Uterus (tissue), 3 donors: ENCODE measurements at regions not wholly inside any gene's neighbourhood (a gene's known extent, or its start where the extent isn't known, plus 50 kb on each side); places are given as distances from the start of the nearest gene placed in this dataset.

ENCODE experiments used
- DNase-seq, 2 donors: peaks; one replicate each; pipeline ENCODE4 v3.0.0-alpha.2; 2019 to 2020
- H3K27ac ChIP-seq, 2 donors: fragments of 200-600 bp; sonication (generic); 1 replicate in 1 of 2; 2 replicates in 1 of 2; pipeline ENCODE4 v1.5.1; 2016 to 2018
- H3K27me3 ChIP-seq, 2 donors: fragments of 200-600 bp; sonication (generic); one replicate each; pipeline ENCODE4 v1.5.1; 2018 to 2019; ENCODE audit warnings: control low read depth in 1 of 2
- H3K36me3 ChIP-seq, 2 donors: fragments of 200-600 bp; sonication (generic); one replicate each; pipeline ENCODE4 v1.5.1; 2019; ENCODE audit warnings: control low read depth in 1 of 2
- H3K4me1 ChIP-seq, 2 donors: fragments of 200-600 bp; sonication (generic); one replicate each; pipeline ENCODE4 v1.5.1; 2018 to 2019; ENCODE audit warnings: control low read depth in 1 of 2
- H3K4me3 ChIP-seq, 2 donors: fragments of 200-600 bp; sonication (generic); 1 replicate in 1 of 2; 2 replicates in 1 of 2; pipeline ENCODE4 v1.5.1; 2018 to 2019; ENCODE audit warnings: mild to moderate bottlenecking in 1 of 2
- H3K9me3 ChIP-seq, 2 donors: fragments of 200-600 bp; sonication (generic); one replicate each; pipeline ENCODE4 v1.5.1; 2019; ENCODE audit warnings: control low read depth in 1 of 2
- POLR2A ChIP-seq, 2 donors: fragments of 450-650 bp; IDR thresholded peaks; one replicate each; pipeline ENCODE4 v1.6.1; 2016; ENCODE audit warnings: antibody characterized with exemption in 2 of 2, mild to moderate bottlenecking in 1 of 2, moderate library complexity in 1 of 2
- intact Hi-C: fragments of 100-400 bp; cut with DNase I; formaldehyde crosslinking; loops from one replicate; pipeline ENCODE4 v1.15.1; 2023; ENCODE audit warnings: low total_unique reads
- TF ChIP-seq, protein P1 (sequence below), 4 experiments: fragments of 200-600 bp in 2 of 4; fragments of 450-650 bp in 2 of 4; sonication (generic) in 2 of 4; IDR thresholded peaks; one replicate each; pipeline ENCODE4 v1.5.1; 2016 to 2019; ENCODE audit warnings: antibody characterized with exemption in 4 of 4, mild to moderate bottlenecking in 2 of 4, moderate library complexity in 1 of 4
- donor health status: DM: yes; HTN: yes; CAD: no.

DNA sequence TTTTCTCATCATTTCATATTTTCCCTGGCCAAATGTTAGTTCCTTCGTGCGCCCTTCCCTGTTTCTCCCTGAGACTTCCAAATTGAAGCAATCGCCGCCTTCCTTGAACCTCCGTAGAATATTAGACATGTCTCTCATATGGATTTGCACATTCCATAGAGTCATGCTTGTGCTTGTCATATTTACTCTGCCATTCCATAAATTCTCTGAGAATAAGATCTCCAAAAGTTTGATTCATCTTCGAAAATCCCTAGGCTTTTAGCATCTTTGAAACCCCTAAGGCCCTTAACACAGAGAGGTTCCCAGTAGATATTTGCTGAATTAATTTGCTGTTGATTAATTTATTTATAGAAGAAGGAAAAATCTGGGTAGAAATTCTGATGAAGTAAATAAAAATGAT, 202.2 kb upstream of the PIK3C3 start:
- Histone ChIP-seq H3K27ac (no peak overlapping the region), H3K9me3 (no peaks in the 10 kb centered on the region), H3K4me1 (no peaks in the 10 kb centered on the region), H3K27me3 (no peaks in the 10 kb centered on the region), H3K4me3 (no peak overlapping the region), H3K36me3 (no peaks in the 10 kb centered on the region)
- TF ChIP-seq POLR2A (IDR thresholded peaks at IDR 0.05), result no peak
- TF ChIP-seq, protein P1, sequence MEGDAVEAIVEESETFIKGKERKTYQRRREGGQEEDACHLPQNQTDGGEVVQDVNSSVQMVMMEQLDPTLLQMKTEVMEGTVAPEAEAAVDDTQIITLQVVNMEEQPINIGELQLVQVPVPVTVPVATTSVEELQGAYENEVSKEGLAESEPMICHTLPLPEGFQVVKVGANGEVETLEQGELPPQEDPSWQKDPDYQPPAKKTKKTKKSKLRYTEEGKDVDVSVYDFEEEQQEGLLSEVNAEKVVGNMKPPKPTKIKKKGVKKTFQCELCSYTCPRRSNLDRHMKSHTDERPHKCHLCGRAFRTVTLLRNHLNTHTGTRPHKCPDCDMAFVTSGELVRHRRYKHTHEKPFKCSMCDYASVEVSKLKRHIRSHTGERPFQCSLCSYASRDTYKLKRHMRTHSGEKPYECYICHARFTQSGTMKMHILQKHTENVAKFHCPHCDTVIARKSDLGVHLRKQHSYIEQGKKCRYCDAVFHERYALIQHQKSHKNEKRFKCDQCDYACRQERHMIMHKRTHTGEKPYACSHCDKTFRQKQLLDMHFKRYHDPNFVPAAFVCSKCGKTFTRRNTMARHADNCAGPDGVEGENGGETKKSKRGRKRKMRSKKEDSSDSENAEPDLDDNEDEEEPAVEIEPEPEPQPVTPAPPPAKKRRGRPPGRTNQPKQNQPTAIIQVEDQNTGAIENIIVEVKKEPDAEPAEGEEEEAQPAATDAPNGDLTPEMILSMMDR (IDR thresholded peaks at IDR 0.05), result no peak
- intact Hi-C loops, result no loop called here
- no peak for DNase-seq

- Histone ChIP-seq H3K4me3 (no peak overlapping the region), H3K27me3 (no peaks in the 10 kb centered on the region), H3K36me3 (no peaks in the 10 kb centered on the region), H3K4me1 (no peaks in the 10 kb centered on the region), H3K27ac (no peak overlapping the region), H3K9me3 (no peaks in the 10 kb centered on the region)
- intact Hi-C loops, result no loop called here
- TF ChIP-seq, protein P1 (IDR thresholded peaks at IDR 0.05), result no peak
- TF ChIP-seq POLR2A (IDR thresholded peaks at IDR 0.05), result no peak
- no peak for DNase-seq
These were observed 203.4 kb upstream of the PIK3C3 start for GRCh38 chr18:41751652-41752051.

GRCh38 chr18:41751161-41751560, 203.9 kb upstream of the PIK3C3 start:
- Histone ChIP-seq H3K4me1 (no peaks in the 10 kb centered on the region), H3K9me3 (no peaks in the 10 kb centered on the region), H3K36me3 (no peaks in the 10 kb centered on the region), H3K4me3 (no peak overlapping the region), H3K27ac (no peak overlapping the region), H3K27me3 (no peaks in the 10 kb centered on the region)
- no peak for DNase-seq
- TF ChIP-seq, protein P1 (IDR thresholded peaks at IDR 0.05), result no peak
- TF ChIP-seq POLR2A (IDR thresholded peaks at IDR 0.05), result no peak
- intact Hi-C loops, result no loop called here

DNA sequence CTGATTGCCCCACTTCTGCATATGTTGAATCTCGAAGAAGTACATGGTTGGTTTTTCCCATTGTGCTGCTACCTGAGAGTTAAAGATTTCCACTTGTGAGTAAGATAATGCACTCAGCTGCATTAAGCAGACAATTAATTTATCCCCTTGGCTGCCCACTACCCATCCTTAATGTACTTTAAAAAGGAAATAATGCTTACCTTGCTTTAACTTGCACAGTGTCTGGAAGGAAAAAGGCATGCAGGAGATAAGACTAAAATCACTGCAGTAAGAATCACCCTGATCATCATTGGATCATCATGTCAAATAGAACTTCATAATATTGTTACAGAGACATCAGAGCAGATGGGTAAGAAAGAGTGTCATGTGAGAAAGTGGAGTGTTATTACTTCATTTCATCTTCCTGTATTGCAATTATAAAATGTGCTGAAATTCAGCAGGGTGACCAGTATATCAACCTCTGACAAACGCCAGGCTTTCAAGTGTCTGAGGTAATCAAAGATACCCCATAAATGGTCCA, 207.3 kb upstream of the PIK3C3 start:
- no peaks in the 10 kb centered on the region for H3K9me3 ChIP-seq
- TF ChIP-seq, protein P1 (IDR thresholded peaks at IDR 0.05), result no peak
- no peak for TF ChIP-seq POLR2A (IDR thresholded peaks at IDR 0.05)
- H3K4me3 ChIP-seq, result no peak overlapping the region
- no peaks in the 10 kb centered on the region for H3K27me3 ChIP-seq
- no peak overlapping the region for H3K27ac ChIP-seq
- no peaks in the 10 kb centered on the region for H3K36me3 ChIP-seq
- intact Hi-C loops, result no loop called here
- no peak for DNase-seq
- H3K4me1 ChIP-seq, result no peaks in the 10 kb centered on the region

DNA sequence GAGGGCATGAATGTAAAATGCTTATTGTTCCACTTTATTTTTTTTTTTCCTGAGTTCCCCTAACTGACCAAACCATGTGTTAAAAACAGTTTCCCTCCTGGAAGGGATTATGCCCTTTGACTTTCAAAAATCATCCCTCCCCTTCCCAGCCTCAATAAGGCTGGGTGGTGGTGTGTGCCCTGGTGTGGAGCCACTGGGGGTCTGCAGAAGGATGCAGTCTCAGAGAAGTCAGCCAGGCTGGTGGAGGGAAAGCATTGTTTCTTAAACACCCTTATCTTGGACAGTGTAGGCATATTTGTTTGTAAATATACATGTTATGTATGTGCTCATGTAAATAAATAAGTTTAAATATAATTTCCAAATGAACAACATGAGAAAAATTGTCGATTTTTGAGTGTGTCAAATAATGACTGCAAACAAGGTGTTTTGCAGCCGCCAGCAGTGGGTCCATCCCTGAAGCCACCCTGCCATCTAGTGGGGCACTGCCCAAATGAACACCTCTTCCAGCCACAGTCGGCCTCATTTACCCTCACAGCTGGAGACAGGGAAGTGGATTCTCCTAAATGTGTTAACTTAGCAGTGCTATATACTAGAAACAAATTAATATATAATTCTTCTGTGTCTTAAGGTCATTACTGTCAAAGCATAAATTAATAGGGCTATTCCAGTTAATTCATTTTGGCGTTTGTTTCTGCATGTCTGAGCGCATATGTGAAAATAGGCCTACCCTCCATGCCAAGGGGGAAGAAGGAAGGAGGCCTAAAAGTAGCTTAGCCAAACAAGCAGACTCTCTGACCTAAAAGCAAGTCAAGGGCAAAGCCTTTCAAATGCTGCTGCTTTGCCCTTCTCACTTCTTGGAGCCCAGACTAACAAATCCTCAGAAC, 209.6 kb upstream of the PIK3C3 start:
- intact Hi-C loops, result no loop called here
- TF ChIP-seq POLR2A (IDR thresholded peaks at IDR 0.05), result no peak
- TF ChIP-seq, protein P1 (IDR thresholded peaks at IDR 0.05), result no peak
- H3K27me3 ChIP-seq, result no peaks in the 10 kb centered on the region
- no peak overlapping the region for H3K27ac ChIP-seq
- H3K4me1 ChIP-seq, result no peaks in the 10 kb centered on the region
- H3K36me3 ChIP-seq, result no peaks in the 10 kb centered on the region
- DNase-seq, result no peak
- H3K9me3 ChIP-seq, result no peaks in the 10 kb centered on the region
- H3K4me3 ChIP-seq, result no peak overlapping the region
